ENCODE measurements at regions not wholly inside any gene's neighbourhood (a gene's known extent, or its start where the extent isn't known, plus 50 kb on each side); places are given as distances from the start of the nearest gene placed in this dataset.

GRCh38 chr14:22505309-22505696, 83.7 kb downstream of the DAD1 start:
- H2AFZ ChIP-seq (ENCODE audit: low read length): no peak overlapping the region
- ATAC-seq (no peak), DNase-seq (no peak)
- no peaks in the 10 kb centered on the region for H3K9me2 ChIP-seq (replicated peaks; ENCODE audit: low read length)
- H3K27me3 ChIP-seq (ENCODE audit: low read length): no peaks in the 10 kb centered on the region
- no peaks in the 10 kb centered on the region for H4K20me1 ChIP-seq (ENCODE audit: low read length)
- H3K4me1 ChIP-seq (ENCODE audit: insufficient read depth, low read length): peaks cover 3% of the 10 kb centered on the region; the same call in 1 of the 2 replicates
- no peaks in the 10 kb centered on the region for H3K36me3 ChIP-seq (ENCODE audit: low read depth, low read length)
- H3F3A ChIP-seq (ENCODE audit: low read length, unreplicated experiment): no peaks in the 10 kb centered on the region
- H3K4me2 ChIP-seq (ENCODE audit: low read length): no peak overlapping the region
- no peaks in the 10 kb centered on the region for H3K9me3 ChIP-seq (ENCODE audit: low read length)
- H3K4me3 ChIP-seq (ENCODE audit: low read length): no peak overlapping the region
- H3K9ac ChIP-seq (ENCODE audit: low read length): no peak overlapping the region
- TF ChIP-seq EZH2phosphoT487 (IDR thresholded peaks at IDR 0.05; ENCODE audit: borderline replicate concordance, low read length): no peak
- no peak for TF ChIP-seq EZH2 (IDR thresholded peaks at IDR 0.05; ENCODE audit: low read length, unreplicated experiment)
- TF ChIP-seq, protein P1, sequence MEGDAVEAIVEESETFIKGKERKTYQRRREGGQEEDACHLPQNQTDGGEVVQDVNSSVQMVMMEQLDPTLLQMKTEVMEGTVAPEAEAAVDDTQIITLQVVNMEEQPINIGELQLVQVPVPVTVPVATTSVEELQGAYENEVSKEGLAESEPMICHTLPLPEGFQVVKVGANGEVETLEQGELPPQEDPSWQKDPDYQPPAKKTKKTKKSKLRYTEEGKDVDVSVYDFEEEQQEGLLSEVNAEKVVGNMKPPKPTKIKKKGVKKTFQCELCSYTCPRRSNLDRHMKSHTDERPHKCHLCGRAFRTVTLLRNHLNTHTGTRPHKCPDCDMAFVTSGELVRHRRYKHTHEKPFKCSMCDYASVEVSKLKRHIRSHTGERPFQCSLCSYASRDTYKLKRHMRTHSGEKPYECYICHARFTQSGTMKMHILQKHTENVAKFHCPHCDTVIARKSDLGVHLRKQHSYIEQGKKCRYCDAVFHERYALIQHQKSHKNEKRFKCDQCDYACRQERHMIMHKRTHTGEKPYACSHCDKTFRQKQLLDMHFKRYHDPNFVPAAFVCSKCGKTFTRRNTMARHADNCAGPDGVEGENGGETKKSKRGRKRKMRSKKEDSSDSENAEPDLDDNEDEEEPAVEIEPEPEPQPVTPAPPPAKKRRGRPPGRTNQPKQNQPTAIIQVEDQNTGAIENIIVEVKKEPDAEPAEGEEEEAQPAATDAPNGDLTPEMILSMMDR (conservative IDR thresholded peaks at IDR 0.05; ENCODE audit: low read depth, low read length): no peak
- CTCF ChIA-PET: no interaction called here
- POLR2A ChIA-PET (ENCODE audit: unreplicated experiment): no interaction called here
- intact Hi-C loops (cut with micrococcal nuclease): no loop called here
- no peaks in the 10 kb centered on the region for H3K79me2 ChIP-seq (ENCODE audit: low read length)
- H3K27ac ChIP-seq (ENCODE audit: low read length): no peak overlapping the region
- BruUV-seq (replicated peaks): no TSS peak

GRCh38 chr14:22502551-22502950, 86.5 kb downstream of the DAD1 start:
- no peak overlapping the region for H2AFZ ChIP-seq (ENCODE audit: low read length)
- H3K36me3 ChIP-seq (ENCODE audit: low read depth, low read length): no peaks in the 10 kb centered on the region
- no peak overlapping the region for H3K27ac ChIP-seq (ENCODE audit: low read length)
- no peak overlapping the region for H3K9ac ChIP-seq (ENCODE audit: low read length)
- DNase-seq (no peak), ATAC-seq (no peak)
- BruUV-seq (replicated peaks): no TSS peak
- ChIA-PET POLR2A (ENCODE audit: unreplicated experiment) (no interaction called here), CTCF (no interaction called here)
- H3K79me2 ChIP-seq (ENCODE audit: low read length): no peaks in the 10 kb centered on the region
- H3K4me1 ChIP-seq (ENCODE audit: insufficient read depth, low read length): no peaks in the 10 kb centered on the region
- TF ChIP-seq EZH2phosphoT487 (IDR thresholded peaks at IDR 0.05; ENCODE audit: borderline replicate concordance, low read length) (no peak), EZH2 (IDR thresholded peaks at IDR 0.05; ENCODE audit: low read length, unreplicated experiment) (no peak)
- TF ChIP-seq, protein P1 (conservative IDR thresholded peaks at IDR 0.05; ENCODE audit: low read depth, low read length): no peak
- no peaks in the 10 kb centered on the region for H3K9me2 ChIP-seq (replicated peaks; ENCODE audit: low read length)
- no peaks in the 10 kb centered on the region for H3K9me3 ChIP-seq (ENCODE audit: low read length)
- no peak overlapping the region for H3K4me2 ChIP-seq (ENCODE audit: low read length)
- no peaks in the 10 kb centered on the region for H4K20me1 ChIP-seq (ENCODE audit: low read length)
- no peaks in the 10 kb centered on the region for H3K27me3 ChIP-seq (ENCODE audit: low read length)
- intact Hi-C loops (cut with micrococcal nuclease): no loop called here
- no peak overlapping the region for H3K4me3 ChIP-seq (ENCODE audit: low read length)
- no peaks in the 10 kb centered on the region for H3F3A ChIP-seq (ENCODE audit: low read length, unreplicated experiment)

GRCh38 chr14:22502007-22502406, 87.0 kb downstream of the DAD1 start:
- BruUV-seq (replicated peaks): no TSS peak
- Histone ChIP-seq H3K79me2 (ENCODE audit: low read length) (no peaks in the 10 kb centered on the region), H4K20me1 (ENCODE audit: low read length) (no peaks in the 10 kb centered on the region), H3K4me2 (ENCODE audit: low read length) (no peak overlapping the region), H3K36me3 (ENCODE audit: low read depth, low read length) (no peaks in the 10 kb centered on the region), H3K9ac (ENCODE audit: low read length) (no peak overlapping the region), H3K27me3 (ENCODE audit: low read length) (no peaks in the 10 kb centered on the region), H2AFZ (ENCODE audit: low read length) (no peak overlapping the region), H3K4me3 (ENCODE audit: low read length) (no peak overlapping the region), H3K4me1 (ENCODE audit: insufficient read depth, low read length) (no peaks in the 10 kb centered on the region), H3F3A (ENCODE audit: low read length, unreplicated experiment) (no peaks in the 10 kb centered on the region), H3K9me3 (ENCODE audit: low read length) (no peaks in the 10 kb centered on the region), H3K9me2 (replicated peaks; ENCODE audit: low read length) (no peaks in the 10 kb centered on the region), H3K27ac (ENCODE audit: low read length) (no peak overlapping the region)
- ChIA-PET CTCF (no interaction called here), POLR2A (ENCODE audit: unreplicated experiment) (no interaction called here)
- DNase-seq (peak; percentile 39), ATAC-seq (no peak)
- intact Hi-C loops (cut with micrococcal nuclease): no loop called here
- TF ChIP-seq EZH2phosphoT487 (IDR thresholded peaks at IDR 0.05; ENCODE audit: borderline replicate concordance, low read length) (no peak), EZH2 (IDR thresholded peaks at IDR 0.05; ENCODE audit: low read length, unreplicated experiment) (no peak)
- TF ChIP-seq, protein P1 (conservative IDR thresholded peaks at IDR 0.05; ENCODE audit: low read depth, low read length): no peak
